H9 (cell line): ENCODE measurements at regions not wholly inside any gene's neighbourhood (a gene's known extent, or its start where the extent isn't known, plus 50 kb on each side); places are given as distances from the start of the nearest gene placed in this dataset.

ENCODE experiments used
- DNase-seq: peaks from one replicate; pipeline ENCODE4 v3.0.0-alpha.2; 2017
- H2AFZ ChIP-seq: one replicate; pipeline ENCODE4 v1.6.1; 2013; ENCODE audit warnings: mild to moderate bottlenecking, low read length, control low read depth, moderate library complexity
- H2AK5ac ChIP-seq: 2 replicates; pipeline ENCODE4 v1.6.1; 2013; ENCODE audit warnings: low read length, control low read depth, mixed read lengths; ENCODE audit not compliant: insufficient read length
- H2BK120ac ChIP-seq: one replicate; pipeline ENCODE4 v1.6.1; 2013; ENCODE audit warnings: low read depth, mild to moderate bottlenecking, low read length, control low read depth, inconsistent platforms; ENCODE audit not compliant: poor library complexity, severe bottlenecking
- H2BK12ac ChIP-seq: 2 replicates; pipeline ENCODE4 v1.6.1; 2013; ENCODE audit warnings: low read length, control low read depth, mixed read lengths, low read depth; ENCODE audit not compliant: insufficient read length
- H2BK15ac ChIP-seq: 2 replicates; pipeline ENCODE4 v1.6.1; 2013; ENCODE audit warnings: low read depth, low read length, control low read depth
- H2BK20ac ChIP-seq: one replicate; pipeline ENCODE4 v1.6.1; 2013; ENCODE audit warnings: low read depth, mild to moderate bottlenecking, low read length, control low read depth, inconsistent platforms; ENCODE audit not compliant: poor library complexity, severe bottlenecking
- H2BK5ac ChIP-seq: 2 replicates; pipeline ENCODE4 v1.6.1; 2013; ENCODE audit warnings: low read length, control low read depth, mixed read lengths; ENCODE audit not compliant: insufficient read length
- H3K14ac ChIP-seq: 2 replicates; pipeline ENCODE4 v1.6.1; 2013; ENCODE audit warnings: low read length, control low read depth; ENCODE audit not compliant: insufficient read depth
- H3K18ac ChIP-seq: 2 replicates; pipeline ENCODE4 v1.6.1; 2013; ENCODE audit warnings: low read depth, mild to moderate bottlenecking, mixed read lengths, low read length, control low read depth; ENCODE audit not compliant: insufficient read length
- H3K23ac ChIP-seq: 2 replicates; pipeline ENCODE4 v1.6.1; 2013; ENCODE audit warnings: low read length, control low read depth, mixed read lengths, low read depth; ENCODE audit not compliant: insufficient read length
- H3K23me2 ChIP-seq: 2 replicates; pipeline ENCODE4 v1.6.1; 2013; ENCODE audit warnings: low read depth, mild to moderate bottlenecking, mixed read lengths, low read length, control low read depth; ENCODE audit not compliant: insufficient read length, poor library complexity, severe bottlenecking
- H3K27ac ChIP-seq: 2 replicates; pipeline ENCODE4 v1.5.1; 2013; ENCODE audit warnings: low read length, control low read depth, mixed read lengths, low read depth; ENCODE audit not compliant: insufficient read length
- H3K27me3 ChIP-seq: 2 replicates; pipeline ENCODE4 v1.6.1; 2013; ENCODE audit warnings: low read length, control low read depth, inconsistent platforms; ENCODE audit not compliant: insufficient read depth
- H3K4ac ChIP-seq: 2 replicates; pipeline ENCODE4 v1.6.1; 2013; ENCODE audit warnings: low read depth, mild to moderate bottlenecking, control low read depth, inconsistent platforms, low read length, moderate library complexity
- H3K4me1 ChIP-seq: 2 replicates; pipeline ENCODE4 v1.6.1; 2013; ENCODE audit warnings: low read length, control low read depth, inconsistent platforms; ENCODE audit not compliant: insufficient read depth
- H3K4me2 ChIP-seq: 2 replicates; pipeline ENCODE4 v1.6.1; 2013; ENCODE audit warnings: low read length, control low read depth, mixed read lengths; ENCODE audit not compliant: insufficient read length, insufficient read depth
- H3K56ac ChIP-seq: 2 replicates; pipeline ENCODE4 v1.6.1; 2013; ENCODE audit warnings: low read depth, mild to moderate bottlenecking, mixed read lengths, low read length, control low read depth; ENCODE audit not compliant: insufficient read length
- H3K79me1 ChIP-seq: 2 replicates; pipeline ENCODE4 v1.6.1; 2013; ENCODE audit warnings: low read depth, mild to moderate bottlenecking, moderate library complexity, low read length, control low read depth, inconsistent platforms; ENCODE audit not compliant: insufficient read depth, poor library complexity, severe bottlenecking
- H3K79me2 ChIP-seq: 2 replicates; pipeline ENCODE4 v1.6.1; 2013; ENCODE audit warnings: low read length, control low read depth, inconsistent platforms; ENCODE audit not compliant: insufficient read depth
- H3K9ac ChIP-seq: 2 replicates; pipeline ENCODE4 v1.6.1; 2013; ENCODE audit warnings: low read length, control low read depth, mixed read lengths; ENCODE audit not compliant: insufficient read length; ENCODE audit errors: extremely low read depth
- H3K9me3 ChIP-seq: one replicate; pipeline ENCODE4 v1.6.1; 2013; ENCODE audit warnings: low read depth, low read length, inconsistent platforms; ENCODE audit not compliant: control insufficient read depth
- H3T11ph ChIP-seq: one replicate; pipeline ENCODE4 v1.6.1; 2013; ENCODE audit warnings: mild to moderate bottlenecking, low read length, control low read depth, inconsistent platforms
- H4K20me1 ChIP-seq: one replicate; pipeline ENCODE4 v1.6.1; 2013; ENCODE audit not compliant: control insufficient read depth, insufficient read length, insufficient read depth
- H4K5ac ChIP-seq: 2 replicates; pipeline ENCODE4 v1.6.1; 2013; ENCODE audit warnings: low read depth, mild to moderate bottlenecking, mixed read lengths, low read length, control low read depth; ENCODE audit not compliant: insufficient read length
- H4K8ac ChIP-seq: replicated peaks from 2 replicates; pipeline ENCODE4 v1.6.1; 2013; ENCODE audit warnings: low read length, control low read depth, mixed read lengths, low read depth; ENCODE audit not compliant: insufficient read length
- H4K91ac ChIP-seq: 2 replicates; pipeline ENCODE4 v1.6.1; 2013; ENCODE audit warnings: low read depth, mild to moderate bottlenecking, moderate library complexity, mixed read lengths, low read length, control low read depth; ENCODE audit not compliant: insufficient read length
- H3K27ac Mint-ChIP-seq, 3 experiments: 2 replicates in 2 of 3; 3 replicates in 1 of 3; pipeline ENCODE4 v1.8.0; 2020 to 2021; ENCODE audit warnings: mixed read lengths in 3 of 3, mild to moderate bottlenecking in 1 of 3, moderate library complexity in 1 of 3
- H3K27me3 Mint-ChIP-seq: 2 replicates; pipeline ENCODE4 v1.8.0; 2021; ENCODE audit warnings: low read depth, mild to moderate bottlenecking, moderate library complexity, mixed read lengths
- H3K36me3 Mint-ChIP-seq, 3 experiments: 2 replicates in 2 of 3; 3 replicates in 1 of 3; pipeline ENCODE4 v1.8.0; 2020 to 2021; ENCODE audit warnings: low read depth in 3 of 3, mixed read lengths in 3 of 3; ENCODE audit not compliant: insufficient read depth in 1 of 3
- H3K4me1 Mint-ChIP-seq, 2 experiments: 2 replicates each; pipeline ENCODE4 v1.8.0; 2020; ENCODE audit warnings: mixed read lengths in 2 of 2
- H3K4me3 Mint-ChIP-seq, 2 experiments: 2 replicates in 1 of 2; 3 replicates in 1 of 2; pipeline ENCODE4 v1.8.0; 2020 to 2021; ENCODE audit warnings: mild to moderate bottlenecking in 2 of 2, mixed read lengths in 2 of 2, moderate library complexity in 1 of 2
- H3K9me3 Mint-ChIP-seq, 2 experiments: 2 replicates in 1 of 2; 3 replicates in 1 of 2; pipeline ENCODE4 v1.8.0; 2020; ENCODE audit warnings: mild to moderate bottlenecking in 2 of 2, mixed read lengths in 2 of 2, moderate library complexity in 1 of 2
- WGBS: extraction: QIAGEN DNeasy Blood & Tissue Kit; methylation state at CpG from one replicate; pipeline ENCODE4 v1.1.7; 2013; ENCODE audit warnings: missing lambda C conversion rate, low lambda C conversion rate, mixed read lengths; ENCODE audit not compliant: insufficient read length; ENCODE audit errors: extremely low coverage; 5-methylcytosine and 5-hydroxymethylcytosine counted together
- TF ChIP-seq, protein P1 (sequence below): fragments of 200-600 bp; sonication (generic); conservative IDR thresholded peaks from 3 replicates; pipeline ENCODE4 v1.8.0; 2021; ENCODE audit warnings: antibody characterized with exemption, mild to moderate bottlenecking

GRCh38 chr4:123496421-123496820, 99.8 kb downstream of the SPRY1 start:
- no peaks in the 10 kb centered on the region for H3K27me3 Mint-ChIP-seq
- H2BK5ac ChIP-seq: no peak overlapping the region
- no peak overlapping the region for H3K27ac ChIP-seq
- DNase-seq: no peak
- no peak overlapping the region for H2AK5ac ChIP-seq
- H3K9me3 Mint-ChIP-seq: peaks cover 3 to 15% of the 10 kb centered on the region in 2 experiments; a peak in 4 of 5 replicates
- no peak overlapping the region for H4K5ac ChIP-seq
- H4K8ac ChIP-seq: no peak overlapping the region
- H2BK20ac ChIP-seq: no peak overlapping the region
- H3K27me3 ChIP-seq: no peaks in the 10 kb centered on the region
- no peak overlapping the region for H3K56ac ChIP-seq
- no peak overlapping the region for H4K91ac ChIP-seq
- WGBS: no CpG with 5 or more reads among the region's 4 CpGs
- H3K4me3 Mint-ChIP-seq: no peak overlapping the region
- no peak overlapping the region for H3K9ac ChIP-seq
- H3K4me2 ChIP-seq: no peak overlapping the region
- H3K36me3 Mint-ChIP-seq: peaks cover 9 to 13% (median 12%) of the 10 kb centered on the region in 3 experiments
- H3K4me1 Mint-ChIP-seq: peaks cover 3 to 10% of the 10 kb centered on the region in 2 experiments
- H3K9me3 ChIP-seq: peaks cover 10% of the 10 kb centered on the region
- no peak overlapping the region for H3K4ac ChIP-seq
- H4K20me1 ChIP-seq: no peaks in the 10 kb centered on the region
- TF ChIP-seq, protein P1, sequence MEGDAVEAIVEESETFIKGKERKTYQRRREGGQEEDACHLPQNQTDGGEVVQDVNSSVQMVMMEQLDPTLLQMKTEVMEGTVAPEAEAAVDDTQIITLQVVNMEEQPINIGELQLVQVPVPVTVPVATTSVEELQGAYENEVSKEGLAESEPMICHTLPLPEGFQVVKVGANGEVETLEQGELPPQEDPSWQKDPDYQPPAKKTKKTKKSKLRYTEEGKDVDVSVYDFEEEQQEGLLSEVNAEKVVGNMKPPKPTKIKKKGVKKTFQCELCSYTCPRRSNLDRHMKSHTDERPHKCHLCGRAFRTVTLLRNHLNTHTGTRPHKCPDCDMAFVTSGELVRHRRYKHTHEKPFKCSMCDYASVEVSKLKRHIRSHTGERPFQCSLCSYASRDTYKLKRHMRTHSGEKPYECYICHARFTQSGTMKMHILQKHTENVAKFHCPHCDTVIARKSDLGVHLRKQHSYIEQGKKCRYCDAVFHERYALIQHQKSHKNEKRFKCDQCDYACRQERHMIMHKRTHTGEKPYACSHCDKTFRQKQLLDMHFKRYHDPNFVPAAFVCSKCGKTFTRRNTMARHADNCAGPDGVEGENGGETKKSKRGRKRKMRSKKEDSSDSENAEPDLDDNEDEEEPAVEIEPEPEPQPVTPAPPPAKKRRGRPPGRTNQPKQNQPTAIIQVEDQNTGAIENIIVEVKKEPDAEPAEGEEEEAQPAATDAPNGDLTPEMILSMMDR: no peak
- H3K14ac ChIP-seq: no peak overlapping the region
- no peak overlapping the region for H3K18ac ChIP-seq
- H2BK120ac ChIP-seq: no peak overlapping the region
- H3K4me1 ChIP-seq: no peaks in the 10 kb centered on the region
- H3K79me1 ChIP-seq: no peaks in the 10 kb centered on the region
- H3K79me2 ChIP-seq: no peaks in the 10 kb centered on the region
- no peaks in the 10 kb centered on the region for H3K23me2 ChIP-seq
- no peak overlapping the region for H2BK15ac ChIP-seq
- H3K23ac ChIP-seq: no peak overlapping the region
- H2AFZ ChIP-seq: no peak overlapping the region
- no peak overlapping the region for H3T11ph ChIP-seq
- no peak overlapping the region for H2BK12ac ChIP-seq
- H3K27ac Mint-ChIP-seq: no peak overlapping the region
